HG02642 (cell line): ENCODE measurements at regions not wholly inside any gene's neighbourhood (a gene's known extent, or its start where the extent isn't known, plus 50 kb on each side); places are given as distances from the start of the nearest gene placed in this dataset.
"Not testable (repeated sequence)": the region's sequence is repeated elsewhere in the genome, so short reads cannot be mapped to it uniquely, and the experiment has no call there.

Source experiments
- ATAC-seq: cut with Tn5 transposase; IDR thresholded peaks from one replicate; pipeline ENCODE4 v1.9.1; 2021; ENCODE audit warnings: mild to moderate bottlenecking; ENCODE audit not compliant: unreplicated experiment, poor library complexity

- ATAC-seq, result no peak
These were observed 116.9 kb upstream of the EEF2KMT start for GRCh38 chr16:5214466-5214865.

GRCh38 chr16:5212501-5212900, 114.9 kb upstream of the EEF2KMT start:
- not testable (repeated sequence) for ATAC-seq

- ATAC-seq, result not testable (repeated sequence)
These were observed 110.4 kb upstream of the EEF2KMT start for GRCh38 chr16:5207862-5208498.

DNA sequence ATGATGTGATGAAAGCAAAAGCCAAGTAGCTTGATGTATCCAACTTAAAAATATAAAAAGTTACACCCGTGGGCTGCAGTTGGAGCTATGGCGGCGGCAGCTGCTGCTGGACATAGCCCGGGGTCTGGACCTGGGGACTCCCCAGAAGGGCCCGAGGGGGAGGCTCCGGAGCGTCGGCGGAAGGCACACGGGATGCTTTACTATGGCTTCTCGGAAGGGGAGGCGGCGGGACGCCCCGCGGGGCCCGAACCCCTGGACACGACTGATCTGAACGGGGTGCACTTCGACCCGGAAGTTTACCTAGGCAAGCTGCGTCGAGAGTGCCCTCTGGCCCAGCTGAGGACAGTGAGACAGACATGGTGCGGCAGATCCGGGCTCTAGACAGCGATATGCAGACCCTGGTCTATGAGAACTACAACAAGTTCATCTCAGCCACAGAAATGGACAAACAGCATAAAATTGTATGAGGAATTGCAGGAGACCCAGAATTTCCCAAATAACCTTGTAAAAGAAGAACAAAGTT, 109.5 kb upstream of the EEF2KMT start:
- ATAC-seq, result no peak

- ATAC-seq, result no peak
These were observed 108.9 kb upstream of the EEF2KMT start for GRCh38 chr16:5206331-5206990.

GRCh38 chr16:5205361-5206040, 107.9 kb upstream of the EEF2KMT start:
- no peak for ATAC-seq

DNA sequence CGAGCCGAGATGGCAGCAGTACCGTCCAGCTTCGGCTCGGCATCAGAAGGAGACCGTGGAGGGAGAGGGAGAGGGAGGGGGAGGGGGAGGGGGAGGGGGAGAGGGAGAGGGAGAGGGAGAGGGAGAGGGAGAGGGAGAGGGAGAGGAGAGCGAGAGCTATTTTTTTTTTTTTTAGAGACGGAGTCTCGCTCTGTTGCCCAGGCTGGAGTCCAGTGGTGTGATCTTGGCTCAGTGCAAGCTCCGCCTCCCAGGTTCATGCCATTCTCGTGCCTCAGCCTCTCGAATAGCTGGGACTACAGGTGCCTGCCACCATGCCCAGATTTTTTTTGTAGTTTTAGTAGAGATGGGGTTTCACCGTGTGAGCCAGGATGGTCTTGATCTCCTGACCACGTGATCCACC, 106.1 kb upstream of the EEF2KMT start:
- not testable (repeated sequence) for ATAC-seq

DNA sequence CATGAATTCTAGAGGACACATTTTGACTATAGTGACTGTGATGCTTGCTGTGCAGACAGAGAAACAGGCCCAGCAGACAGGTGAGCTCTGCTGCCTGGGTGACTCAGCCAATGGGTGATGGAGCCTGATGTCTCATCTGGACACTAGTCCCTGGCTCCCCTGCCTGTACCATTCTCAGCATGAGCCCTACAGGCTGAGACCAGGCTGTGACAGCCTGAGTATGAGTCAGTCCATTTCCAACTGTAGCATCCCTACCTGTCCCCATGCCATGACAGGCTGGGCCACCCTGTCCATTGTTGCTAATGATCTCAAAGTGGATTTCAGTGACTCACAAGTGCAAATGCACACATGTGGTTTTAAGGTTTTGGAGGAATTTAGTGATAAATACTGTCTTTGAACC, 102.5 kb upstream of the EEF2KMT start:
- no peak for ATAC-seq

DNA sequence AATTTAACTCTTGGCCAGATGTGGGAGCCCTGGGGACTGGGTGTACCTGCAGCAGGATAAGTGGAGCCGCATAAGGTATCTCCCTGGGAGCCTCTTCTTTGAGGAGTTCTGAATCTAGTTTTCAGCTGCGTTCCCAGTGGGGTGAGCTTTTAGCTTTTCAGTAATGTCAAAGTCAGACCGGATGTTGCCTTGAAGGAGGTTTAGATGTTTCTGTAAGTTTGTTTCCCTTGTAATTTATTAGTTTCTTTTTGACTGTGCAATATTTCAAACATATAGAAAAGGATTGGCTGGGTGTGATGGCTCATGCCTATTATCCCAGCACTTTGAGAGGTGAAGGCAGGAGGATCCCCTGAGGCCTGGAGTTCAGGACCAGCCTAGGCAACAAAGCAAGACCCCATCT, 98.6 kb upstream of the EEF2KMT start:
- ATAC-seq, result no peak

- no peak for ATAC-seq
These were observed 96.3 kb upstream of the EEF2KMT start for GRCh38 chr16:5193861-5194260.

DNA sequence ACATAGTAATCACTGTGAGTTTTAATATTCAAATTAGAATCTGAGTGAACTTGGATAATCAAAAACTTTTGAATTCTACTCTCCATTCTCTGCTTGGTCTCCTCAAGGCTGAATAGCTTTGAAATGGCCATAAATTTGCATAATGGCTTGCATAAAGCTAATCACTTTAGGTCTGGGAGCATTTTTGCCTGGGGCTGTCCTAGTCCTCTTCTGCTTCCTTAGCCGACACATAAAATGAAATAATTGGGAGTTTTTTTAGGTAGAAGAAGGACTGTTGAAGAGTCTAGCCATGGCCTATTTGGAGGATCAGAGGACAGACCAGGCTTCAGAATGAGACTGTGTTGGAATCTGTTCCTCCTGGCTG, 91.4 kb upstream of the EEF2KMT start:
- ATAC-seq, result no peak

DNA sequence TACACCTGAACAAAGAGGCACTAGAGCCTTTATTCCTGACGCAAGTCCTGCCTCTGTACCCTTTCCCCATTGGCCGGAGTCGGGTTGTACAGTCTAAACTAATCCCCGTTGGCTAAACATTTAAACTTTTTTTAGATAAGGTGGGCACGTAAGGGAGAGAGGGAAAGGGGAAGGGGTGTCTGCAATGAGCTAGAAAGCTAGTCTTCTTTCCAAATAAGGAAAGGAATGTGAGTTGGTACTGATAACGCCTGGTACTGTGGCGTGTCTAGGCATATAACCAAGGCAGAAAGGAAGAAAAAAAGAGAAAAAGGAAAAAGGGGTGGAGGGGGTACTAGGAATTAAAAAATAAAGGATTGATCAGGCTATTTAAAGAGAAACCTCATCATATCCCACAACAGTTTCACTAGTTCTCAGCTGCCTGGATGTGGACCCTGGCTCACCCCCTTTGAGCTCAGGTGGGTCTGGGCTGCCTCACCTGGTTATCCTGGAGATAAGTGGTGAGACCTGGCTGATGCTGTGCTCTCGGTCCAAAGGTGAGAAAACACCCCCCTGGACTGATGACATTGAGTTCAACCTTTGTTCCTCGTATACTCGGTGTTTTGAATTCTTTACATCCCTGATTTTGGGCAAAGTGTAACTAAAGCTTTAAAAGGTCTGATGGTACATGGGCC, 90.9 kb upstream of the EEF2KMT start:
- no peak for ATAC-seq

DNA sequence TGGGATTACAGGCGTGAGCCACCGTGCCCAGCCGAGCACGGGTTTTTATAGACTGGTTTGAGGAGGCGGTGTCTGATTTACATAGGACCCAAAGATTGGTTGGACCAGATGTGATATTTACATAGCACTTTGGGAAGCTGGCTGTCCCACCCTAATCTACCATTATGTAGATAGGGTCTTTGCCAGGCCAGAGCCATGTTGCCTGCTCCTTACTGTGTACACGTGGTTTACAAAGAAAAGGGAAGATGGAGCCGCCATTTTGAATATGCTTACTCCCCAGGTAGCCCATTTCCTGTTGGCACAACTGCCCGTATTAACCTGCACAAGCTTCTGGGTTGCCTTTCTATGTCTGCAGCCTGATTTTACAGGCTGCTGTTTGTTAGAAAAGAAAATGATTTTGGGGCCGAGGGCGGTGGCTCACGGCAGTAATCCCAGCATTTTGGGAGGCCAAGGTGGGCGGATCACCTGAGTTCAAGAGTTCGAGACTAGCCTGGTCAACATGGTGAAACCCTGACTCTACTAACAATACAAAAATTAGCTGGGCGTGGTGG, 89.9 kb upstream of the EEF2KMT start:
- no peak for ATAC-seq

DNA sequence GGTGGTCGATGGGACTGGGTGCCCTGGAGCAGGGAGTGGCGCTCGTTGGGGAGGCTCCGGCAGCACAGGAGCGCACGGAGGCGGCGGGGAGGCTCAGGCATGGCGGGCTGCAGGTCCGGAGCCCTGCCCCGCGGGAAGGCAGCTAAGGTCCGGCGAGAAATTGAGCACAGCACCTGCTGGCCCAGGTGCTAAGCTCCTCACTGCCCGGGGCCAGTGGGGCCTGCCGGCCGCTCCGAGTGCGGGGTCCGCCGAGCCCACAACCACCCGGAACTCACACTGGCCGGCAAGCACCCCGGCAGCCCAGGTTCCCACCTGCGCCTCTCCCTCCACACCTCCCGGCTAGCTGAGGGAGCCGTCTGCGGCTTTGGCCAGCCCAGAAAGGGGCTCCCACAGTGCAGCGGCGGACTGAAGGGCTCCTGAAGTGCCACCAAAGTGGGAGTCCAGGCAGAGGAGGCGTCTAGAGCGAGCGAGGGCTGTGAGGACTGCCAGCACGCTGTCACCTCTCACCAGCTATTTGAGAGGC, 88.8 kb upstream of the EEF2KMT start:
- no peak for ATAC-seq

- ATAC-seq, result no peak
These were observed 78.9 kb upstream of the EEF2KMT start for GRCh38 chr16:5176505-5176904.

- no peak for ATAC-seq
These were observed 77.7 kb upstream of the EEF2KMT start for GRCh38 chr16:5175266-5175665.

DNA sequence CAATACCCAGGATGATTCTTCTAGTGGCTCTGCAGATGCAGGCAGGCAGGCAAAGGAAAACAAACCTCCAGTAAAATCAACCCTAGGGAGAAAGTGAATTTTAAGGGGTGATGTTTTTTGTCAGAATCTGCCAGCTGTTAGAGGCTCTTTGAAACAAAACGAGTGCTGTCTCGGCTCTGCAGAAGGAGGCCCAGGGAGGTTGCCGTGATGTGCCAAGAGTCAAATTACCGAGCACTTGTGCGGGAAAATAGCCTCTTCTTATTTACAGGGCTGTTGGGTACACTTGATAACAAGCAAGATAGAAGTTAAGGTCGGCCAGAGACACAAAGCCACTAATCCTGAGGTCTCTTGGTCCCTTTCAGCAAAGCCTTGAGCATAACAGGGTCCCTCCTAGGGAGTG, 68.9 kb upstream of the EEF2KMT start:
- no peak for ATAC-seq

- ATAC-seq, result not testable (repeated sequence)
These were observed 67.8 kb upstream of the EEF2KMT start for GRCh38 chr16:5165429-5165828.

- not testable (repeated sequence) for ATAC-seq
These were observed 65.2 kb upstream of the EEF2KMT start for GRCh38 chr16:5162801-5163200.

GRCh38 chr16:5161888-5162287, 64.3 kb upstream of the EEF2KMT start:
- ATAC-seq, result not testable (repeated sequence)
